Mucosa of gallbladder (tissue), 1 donor: ENCODE measurements at regions not wholly inside any gene's neighbourhood (a gene's known extent, or its start where the extent isn't known, plus 50 kb on each side); places are given as distances from the start of the nearest gene placed in this dataset.
"Not testable (repeated sequence)": the region's sequence is repeated elsewhere in the genome, so short reads cannot be mapped to it uniquely, and the experiment has no call there.

Experiments used
- DNase-seq: peaks from one replicate; pipeline ENCODE4 v3.0.0-alpha.2; 2020; ENCODE audit warnings: low spot score
- donor health status: DM: no; HTN: no; CAD: no.

DNA sequence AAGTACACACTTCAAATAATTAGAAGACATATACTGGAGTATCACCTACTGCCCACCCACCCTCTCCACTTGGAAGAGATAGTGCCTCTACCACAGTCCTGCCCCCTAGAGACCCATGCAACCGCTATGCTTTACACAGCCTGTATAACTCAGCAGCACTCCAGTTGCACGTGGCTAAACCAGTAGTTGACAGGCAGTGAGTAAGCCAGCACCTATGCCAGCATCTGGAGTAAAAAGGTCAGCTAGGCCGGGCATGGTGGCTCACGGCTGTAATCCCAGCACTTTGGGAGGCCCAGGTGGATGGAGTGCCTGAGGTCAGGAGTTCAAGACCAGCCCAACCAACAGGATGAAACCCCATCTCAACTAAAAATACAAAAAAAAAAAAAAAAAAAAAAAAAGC, 356.4 kb downstream of the NR2F1-AS1 start:
- no peak for DNase-seq

DNA sequence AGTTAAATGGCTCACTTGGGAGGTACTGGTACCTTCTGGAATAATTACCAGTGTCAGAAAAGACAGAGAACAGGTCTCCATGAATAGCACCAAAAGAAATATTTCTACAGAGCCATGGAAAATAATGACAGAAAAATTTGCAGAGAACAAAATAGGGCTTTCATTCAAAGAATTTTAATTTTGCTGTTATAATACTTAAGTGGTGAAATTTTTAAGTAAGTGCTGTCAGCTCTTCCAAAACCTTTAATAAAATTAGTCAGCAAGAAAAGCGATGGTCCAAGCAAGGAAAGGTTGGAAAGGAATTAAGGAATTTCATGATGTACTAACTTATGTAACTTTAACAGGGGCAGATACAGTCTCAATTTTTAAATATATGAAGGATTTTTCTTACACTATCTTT, 359.2 kb downstream of the NR2F1-AS1 start:
- no peak for DNase-seq

- no peak for DNase-seq
Observed at GRCh38 chr5:93220431-93220830, 360.6 kb downstream of the NR2F1-AS1 start.

- DNase-seq = no peak
Observed at GRCh38 chr5:93219641-93220145, 361.3 kb downstream of the NR2F1-AS1 start.

DNA sequence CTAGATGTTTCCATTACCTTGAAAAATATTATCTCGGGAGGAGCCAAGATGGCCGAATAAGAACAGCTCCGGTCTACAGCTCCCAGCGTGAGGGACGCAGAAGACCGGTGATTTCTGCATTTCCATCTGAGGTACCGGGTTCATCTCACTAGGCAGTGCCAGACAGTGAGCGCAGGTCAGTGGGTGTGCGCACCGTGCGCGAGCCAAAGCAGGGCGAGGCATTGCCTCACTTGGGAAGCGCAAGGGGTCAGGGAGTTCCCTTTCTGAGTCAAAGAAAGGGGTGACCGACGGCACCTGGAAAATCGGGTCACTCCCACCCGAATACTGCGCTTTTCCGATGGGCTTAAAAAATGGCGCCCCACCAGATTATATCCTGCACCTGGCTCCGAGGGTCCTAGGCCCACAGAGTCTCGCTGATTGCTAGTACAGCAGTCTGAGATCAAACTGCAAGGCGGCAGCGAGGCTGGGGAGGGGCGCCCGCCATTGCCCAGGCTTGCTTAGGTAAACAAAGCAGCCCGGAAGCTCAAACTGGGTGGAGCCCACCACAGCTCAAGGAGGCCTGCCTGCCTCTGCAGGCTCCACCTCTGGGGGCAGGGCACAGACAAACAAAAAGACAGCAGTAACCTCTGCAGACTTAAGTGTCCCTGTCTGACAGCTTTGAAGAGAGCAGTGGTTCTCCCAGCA, 367.8 kb downstream of the NR2F1-AS1 start:
- not testable (repeated sequence) for DNase-seq

- DNase-seq = no peak
Observed at GRCh38 chr5:93209476-93209875, 371.5 kb downstream of the NR2F1-AS1 start.

GRCh38 chr5:93208141-93208751, 372.8 kb downstream of the NR2F1-AS1 start:
- DNase-seq = no peak

- DNase-seq = no peak
Observed at GRCh38 chr5:93206203-93206602, 374.8 kb downstream of the NR2F1-AS1 start.

- no peak for DNase-seq
Observed at GRCh38 chr5:93201061-93201460, 380.0 kb downstream of the NR2F1-AS1 start.

GRCh38 chr5:93196986-93197385, 384.0 kb downstream of the NR2F1-AS1 start:
- no peak for DNase-seq

DNA sequence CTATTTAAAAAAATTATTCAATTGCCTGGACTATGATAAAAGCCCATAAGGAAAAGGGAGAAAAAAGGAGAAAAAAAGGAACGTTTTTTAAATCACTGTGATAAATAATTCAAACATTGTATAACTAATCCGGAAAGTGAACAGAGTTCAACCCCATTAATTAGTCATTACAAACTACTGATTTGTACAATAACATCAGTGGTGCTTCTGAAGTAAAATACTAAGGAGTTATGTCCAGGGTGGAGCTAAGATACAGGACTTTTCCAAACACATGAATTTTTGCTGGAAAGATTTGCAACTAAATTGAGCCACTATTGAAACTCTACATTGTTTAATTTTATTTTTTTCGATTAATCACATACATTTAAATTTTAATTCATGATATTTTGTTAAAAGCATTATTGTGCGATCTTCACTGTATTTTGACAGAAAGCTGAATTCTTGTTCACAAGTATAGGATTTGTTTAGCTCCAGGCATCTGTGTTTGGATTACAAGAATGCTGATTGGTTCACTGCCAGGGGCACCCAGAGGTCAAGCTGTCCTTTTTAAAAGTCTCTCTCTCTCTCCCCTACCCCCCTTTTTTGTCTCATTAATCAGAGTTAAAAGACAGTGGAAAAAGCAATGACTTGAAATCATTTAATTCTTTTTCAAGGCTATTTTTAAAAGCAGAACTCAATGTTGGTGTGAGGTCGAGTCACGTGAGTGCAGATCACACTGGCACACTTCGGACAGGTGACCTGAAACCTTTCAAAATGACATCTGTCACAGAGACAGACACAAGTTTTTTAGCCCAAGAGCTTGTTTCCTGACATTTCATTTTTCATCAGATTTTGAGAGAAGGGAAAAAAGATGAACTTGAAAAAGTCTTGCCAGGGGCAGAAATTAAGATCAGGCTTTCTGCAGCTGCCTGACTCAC, 387.3 kb downstream of the NR2F1-AS1 start:
- DNase-seq = no peak

- no peak for DNase-seq
Observed at GRCh38 chr5:93192683-93193082, 388.3 kb downstream of the NR2F1-AS1 start.

GRCh38 chr5:93192087-93192486, 388.9 kb downstream of the NR2F1-AS1 start:
- DNase-seq = no peak

DNA sequence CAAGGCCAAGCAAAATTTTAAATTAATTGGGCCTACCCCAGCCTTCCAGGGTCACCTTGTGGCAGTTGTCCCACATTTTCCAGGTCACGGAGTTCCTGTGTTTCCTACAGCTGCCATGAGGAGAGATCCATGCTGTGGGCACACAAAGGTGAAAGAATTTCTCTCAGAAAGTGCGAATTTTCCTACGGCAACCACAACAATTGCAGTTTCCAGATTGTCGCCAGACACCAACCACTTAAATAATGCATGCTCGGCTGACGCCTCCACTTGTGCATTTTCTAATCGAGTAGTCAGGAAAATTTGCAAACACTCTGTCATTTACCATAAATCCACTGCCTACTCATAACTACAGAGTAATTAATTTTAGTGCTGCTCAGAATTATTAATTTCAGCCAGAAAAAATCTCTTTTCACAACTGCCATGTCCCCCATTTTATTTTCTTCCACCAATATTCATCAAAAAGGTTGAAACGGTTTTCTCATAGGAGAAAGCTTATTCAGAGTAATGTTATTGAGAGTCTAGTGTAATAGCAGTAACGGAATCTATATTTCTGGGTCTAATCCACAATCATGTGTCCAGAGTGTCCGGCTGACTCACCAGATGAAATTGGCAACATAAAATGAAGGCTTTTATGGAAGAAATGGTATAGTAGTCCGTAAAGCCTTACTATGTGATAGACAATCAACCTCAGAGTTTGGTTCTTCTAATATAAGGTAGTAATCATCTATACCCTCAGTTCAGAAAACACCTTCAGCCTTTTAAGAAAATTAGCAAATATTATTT, 389.8 kb downstream of the NR2F1-AS1 start:
- no peak for DNase-seq

DNA sequence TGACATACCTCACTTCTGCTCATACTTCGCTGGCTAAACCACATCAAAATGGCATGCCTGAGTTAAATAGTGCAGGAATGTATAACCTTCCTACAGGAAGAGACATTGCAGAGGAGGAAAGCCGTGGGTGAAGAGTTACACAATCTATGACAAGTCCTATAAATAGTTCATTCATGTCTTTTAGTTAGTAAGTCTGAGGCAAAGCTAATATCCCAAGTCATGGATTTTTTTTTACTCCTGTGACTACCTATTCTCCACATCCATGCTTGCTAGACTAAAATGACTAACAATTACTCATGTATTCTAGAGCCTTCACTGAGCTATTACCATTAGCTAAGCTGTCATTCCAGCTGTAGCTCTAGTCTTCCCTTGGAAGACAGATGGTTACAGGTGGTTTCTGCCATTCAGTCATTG, 391.3 kb downstream of the NR2F1-AS1 start:
- no peak for DNase-seq

DNA sequence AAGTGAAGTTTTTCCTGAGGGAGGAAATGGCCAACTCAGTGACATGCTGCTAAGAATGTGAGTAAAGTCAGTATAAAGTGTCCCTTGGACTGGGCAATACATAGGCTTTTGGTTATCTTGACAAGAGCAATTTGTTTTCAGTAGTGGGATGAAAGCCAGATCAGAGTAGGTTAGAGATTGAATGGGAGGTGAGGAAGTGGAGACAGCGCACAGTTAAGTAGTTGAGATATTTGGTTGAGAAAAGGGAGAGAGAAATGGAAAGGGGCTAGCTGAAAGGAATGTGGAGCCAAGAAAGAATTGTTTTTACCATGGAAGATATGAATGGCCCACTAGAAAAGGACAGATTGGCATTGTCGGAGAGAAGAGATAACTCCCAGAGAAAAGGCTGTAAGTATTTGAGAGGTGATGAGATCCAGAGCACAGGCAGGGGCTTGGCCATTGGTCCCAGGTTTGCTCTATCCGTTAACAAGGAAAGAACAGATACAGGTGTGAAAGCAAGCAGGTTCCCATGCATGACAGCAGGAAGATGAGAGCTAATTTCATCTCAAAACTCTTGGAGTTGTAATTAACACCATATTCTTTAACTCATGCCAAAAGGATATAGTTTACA, 392.0 kb downstream of the NR2F1-AS1 start:
- no peak for DNase-seq

GRCh38 chr5:93186076-93186682, 394.8 kb downstream of the NR2F1-AS1 start:
- no peak for DNase-seq

- no peak for DNase-seq
Observed at GRCh38 chr5:93184041-93184440, 397.0 kb downstream of the NR2F1-AS1 start.

DNA sequence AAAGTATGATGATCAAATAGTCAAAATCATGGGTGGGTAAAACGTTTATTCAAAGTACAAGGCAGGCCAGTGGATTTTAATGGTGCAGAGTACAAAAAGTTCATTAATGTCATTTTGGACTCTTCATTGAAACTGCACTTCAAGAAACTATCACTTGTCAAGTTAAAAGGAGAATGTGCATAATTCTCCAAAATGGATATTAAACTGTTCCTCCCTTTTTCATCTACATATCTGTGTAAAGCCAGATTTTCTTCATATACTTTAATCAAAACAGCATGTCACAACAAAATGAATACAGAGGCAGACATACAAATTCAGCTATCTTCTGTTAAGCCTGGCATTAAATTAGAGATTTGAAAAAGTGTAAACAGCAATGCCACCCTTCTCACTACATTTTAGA, 401.6 kb downstream of the NR2F1-AS1 start:
- no peak for DNase-seq

DNA sequence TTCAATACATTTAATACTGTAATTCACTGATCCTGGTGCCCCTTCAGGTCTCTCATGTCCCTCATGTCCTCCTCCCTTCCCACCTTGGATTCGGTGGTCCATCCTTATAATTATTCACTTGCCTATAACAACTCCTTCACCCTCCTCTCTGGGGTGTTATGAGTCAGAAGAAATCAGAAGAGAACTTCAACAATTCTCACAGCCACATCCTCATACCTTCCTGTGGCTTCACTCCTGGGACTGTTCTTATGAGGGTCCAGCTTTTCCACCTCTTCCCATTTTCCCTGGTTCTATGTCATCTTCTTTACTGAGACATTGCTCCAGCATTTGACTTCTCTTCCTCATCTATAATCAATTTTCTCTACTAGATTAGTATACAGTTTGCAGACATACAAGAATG, 406.1 kb downstream of the NR2F1-AS1 start:
- DNase-seq = no peak

DNA sequence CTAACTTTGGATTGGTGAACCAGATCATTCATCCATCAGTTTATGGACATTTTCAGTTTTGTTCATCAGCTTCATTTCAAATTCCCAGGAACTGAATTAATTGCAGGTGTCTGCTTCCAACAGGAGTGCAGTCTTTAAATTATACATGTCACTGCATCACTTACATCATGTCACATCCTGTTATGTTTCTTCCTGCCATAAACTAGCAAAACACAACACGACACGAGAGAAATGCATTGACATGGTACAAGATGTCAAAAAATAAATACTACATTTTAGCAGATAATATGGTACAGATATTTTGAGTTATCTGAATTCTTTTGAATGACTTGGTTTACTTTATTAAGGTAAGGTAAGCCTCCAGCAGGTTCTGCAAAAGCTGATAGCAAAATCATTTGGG, 415.5 kb downstream of the NR2F1-AS1 start:
- DNase-seq = no peak
